NCI-H510A (cell line): ENCODE measurements at regions not wholly inside any gene's neighbourhood (a gene's known extent, or its start where the extent isn't known, plus 50 kb on each side); places are given as distances from the start of the nearest gene placed in this dataset.
A peak's percentile ranks its signal among the peaks of the same experiment; 100 is the strongest.

Experiments used
- DNase-seq: peaks from one replicate; lab custom pipeline; 2025; lab: John Stamatoyannopoulos, UW

GRCh38 chr1:82445827-82446226 is 645.1 kb downstream of the ADGRL2 start:
- DNase-seq: no peak

GRCh38 chr1:82445132-82445531 is 644.4 kb downstream of the ADGRL2 start:
- no peak for DNase-seq

- DNase-seq: no peak
Measured at GRCh38 chr1:82441402-82441801, 640.7 kb downstream of the ADGRL2 start.

GRCh38 chr1:82423174-82423815 is 622.6 kb downstream of the ADGRL2 start:
- no peak for DNase-seq

GRCh38 chr1:82421782-82422181 is 621.0 kb downstream of the ADGRL2 start:
- no peak for DNase-seq

GRCh38 chr1:82420584-82420983 is 619.9 kb downstream of the ADGRL2 start:
- no peak for DNase-seq

GRCh38 chr1:82411605-82412004 is 610.9 kb downstream of the ADGRL2 start:
- no peak for DNase-seq

GRCh38 chr1:82405333-82405732 is 604.6 kb downstream of the ADGRL2 start:
- no peak for DNase-seq

GRCh38 chr1:82401116-82401515 is 600.4 kb downstream of the ADGRL2 start:
- no peak for DNase-seq

GRCh38 chr1:82400521-82400920 is 599.8 kb downstream of the ADGRL2 start:
- no peak for DNase-seq

GRCh38 chr1:82399093-82399492 is 598.4 kb downstream of the ADGRL2 start:
- no peak for DNase-seq

GRCh38 chr1:82398357-82398756 is 597.6 kb downstream of the ADGRL2 start:
- no peak for DNase-seq

- no peak for DNase-seq
Measured at GRCh38 chr1:82395440-82395839, 594.7 kb downstream of the ADGRL2 start.

- no peak for DNase-seq
Measured at GRCh38 chr1:82392946-82393345, 592.2 kb downstream of the ADGRL2 start.

GRCh38 chr1:82392513-82392912 is 591.8 kb downstream of the ADGRL2 start:
- DNase-seq: no peak

GRCh38 chr1:82391712-82392111 is 591.0 kb downstream of the ADGRL2 start:
- DNase-seq: no peak

- DNase-seq: no peak
Measured at GRCh38 chr1:82390627-82391026, 589.9 kb downstream of the ADGRL2 start.

- peak; percentile 11 for DNase-seq
Measured at GRCh38 chr1:82388679-82389078, 587.9 kb downstream of the ADGRL2 start.

GRCh38 chr1:82387012-82387366 is 586.3 kb downstream of the ADGRL2 start:
- no peak for DNase-seq

GRCh38 chr1:82386365-82387011 is 585.8 kb downstream of the ADGRL2 start:
- no peak for DNase-seq

GRCh38 chr1:82384776-82385175 is 584.0 kb downstream of the ADGRL2 start:
- no peak for DNase-seq

- no peak for DNase-seq
Measured at GRCh38 chr1:82377201-82377884, 576.6 kb downstream of the ADGRL2 start.

- DNase-seq: no peak
Measured at GRCh38 chr1:82373710-82374109, 573.0 kb downstream of the ADGRL2 start.
